Neural cell (in vitro differentiated cells): ENCODE measurements at regions not wholly inside any gene's neighbourhood (a gene's known extent, or its start where the extent isn't known, plus 50 kb on each side); places are given as distances from the start of the nearest gene placed in this dataset.

Source experiments
- H2AFZ ChIP-seq: fragments of 200-600, 300-800 bp; sonication (generic), shearing (Covaris generic); 2 replicates; pipeline ENCODE4 v1.6.0; 2014; ENCODE audit warnings: low read depth, mild to moderate bottlenecking, antibody characterized with exemption, low read length, moderate library complexity
- H3F3A ChIP-seq: fragments of 200-600 bp; shearing (Covaris generic); 2 replicates; pipeline ENCODE4 v1.6.1; 2016; ENCODE audit warnings: mild to moderate bottlenecking, moderate library complexity, mixed read lengths, antibody characterized with exemption, low read length; ENCODE audit not compliant: insufficient read depth, poor library complexity, severe bottlenecking
- H3K27ac ChIP-seq: fragments of 200-600, 300-800 bp; sonication (generic), shearing (Covaris generic); 2 replicates; pipeline ENCODE4 v1.5.1; 2014; ENCODE audit warnings: mild to moderate bottlenecking, low read length, moderate library complexity
- H3K27me3 ChIP-seq: fragments of 300-800, 200-600 bp; sonication (generic), shearing (Covaris generic); 2 replicates; pipeline ENCODE4 v1.6.0; 2014; ENCODE audit warnings: mild to moderate bottlenecking, low read depth, low read length, moderate library complexity; ENCODE audit not compliant: insufficient read depth
- H3K36me3 ChIP-seq: fragments of 300-800, 200-600 bp; sonication (generic), shearing (Covaris generic); 2 replicates; pipeline ENCODE4 v1.5.1; 2014; ENCODE audit warnings: mild to moderate bottlenecking, antibody characterized with exemption, low read length, moderate library complexity; ENCODE audit not compliant: insufficient read depth
- H3K4me2 ChIP-seq: fragments of 300-800, 200-600 bp; sonication (generic), shearing (Covaris generic); 2 replicates; pipeline ENCODE4 v1.6.0; 2014; ENCODE audit warnings: mild to moderate bottlenecking, low read length
- H3K4me3 ChIP-seq: fragments of 300-800, 200-600 bp; sonication (generic), shearing (Covaris generic); 2 replicates; pipeline ENCODE4 v1.5.1; 2014; ENCODE audit warnings: mild to moderate bottlenecking, low read length, moderate library complexity
- H3K79me2 ChIP-seq: fragments of 200-600 bp; shearing (Covaris generic); replicated peaks from 2 replicates; pipeline ENCODE4 v1.6.0; 2014; ENCODE audit warnings: mild to moderate bottlenecking, low read length, moderate library complexity; ENCODE audit not compliant: insufficient read depth
- H3K9ac ChIP-seq: fragments of 300-800, 200-600 bp; sonication (generic), shearing (Covaris generic); 2 replicates; pipeline ENCODE4 v1.6.1; 2016; ENCODE audit warnings: mild to moderate bottlenecking, low read length, mixed read lengths
- H3K9me2 ChIP-seq: fragments of 200-600 bp; shearing (Covaris generic); 2 replicates; pipeline ENCODE4 v1.6.1; 2016; ENCODE audit warnings: mild to moderate bottlenecking, low read length, mixed read lengths; ENCODE audit not compliant: insufficient read depth
- H3K9me3 ChIP-seq: fragments of 200-600, 300-800 bp; sonication (generic), shearing (Covaris generic); 2 replicates; pipeline ENCODE4 v1.6.1; 2016; ENCODE audit warnings: mild to moderate bottlenecking, mixed run types, low read length, moderate library complexity, mixed read lengths
- H4K20me1 ChIP-seq: fragments of 200-600 bp; shearing (Covaris generic); 2 replicates; pipeline ENCODE4 v1.6.1; 2016; ENCODE audit warnings: mild to moderate bottlenecking, mixed run types; ENCODE audit not compliant: insufficient read depth
- EP300 ChIP-seq: fragments of 450-650 bp; conservative IDR thresholded peaks from 2 replicates; pipeline ENCODE4 v1.6.1; 2014; ENCODE audit warnings: antibody characterized with exemption, mild to moderate bottlenecking, moderate library complexity; ENCODE audit not compliant: poor library complexity, severe bottlenecking
- EZH2 ChIP-seq: fragments of 200-600, 300-800 bp; shearing (Covaris generic), sonication (generic); IDR thresholded peaks from 2 replicates; pipeline ENCODE4 v1.6.1; 2014; ENCODE audit warnings: antibody characterized with exemption, low read length, borderline replicate concordance, mild to moderate bottlenecking; ENCODE audit not compliant: insufficient read depth, poor library complexity, severe bottlenecking
- MXI1 ChIP-seq: fragments of 450-650 bp; conservative IDR thresholded peaks from 2 replicates; pipeline ENCODE4 v1.6.1; 2014; ENCODE audit warnings: antibody characterized with exemption, mild to moderate bottlenecking; ENCODE audit not compliant: poor library complexity, severe bottlenecking
- POLR2AphosphoS5 ChIP-seq: IDR thresholded peaks from 2 replicates; pipeline ENCODE4 v1.6.1; 2012
- RAD21 ChIP-seq: fragments of 450-650 bp; conservative IDR thresholded peaks from 2 replicates; pipeline ENCODE4 v1.6.1; 2014; ENCODE audit warnings: antibody characterized with exemption, mild to moderate bottlenecking, moderate library complexity
- SMC3 ChIP-seq: fragments of 450-650 bp; conservative IDR thresholded peaks from 2 replicates; pipeline ENCODE4 v1.6.1; 2014; ENCODE audit warnings: antibody characterized with exemption, mild to moderate bottlenecking, moderate library complexity; ENCODE audit not compliant: poor library complexity
- TAF1 ChIP-seq: IDR thresholded peaks from 2 replicates; pipeline ENCODE4 v1.6.1; 2012; ENCODE audit warnings: low read depth
- TF ChIP-seq, protein P1 (sequence below): fragments of 450-650 bp; IDR thresholded peaks from 2 replicates; pipeline ENCODE4 v1.5.1; 2014; ENCODE audit warnings: antibody characterized with exemption, mild to moderate bottlenecking, moderate library complexity; ENCODE audit not compliant: poor library complexity, severe bottlenecking
- TF ChIP-seq, protein P2 (sequence below): IDR thresholded peaks from 2 replicates; pipeline ENCODE4 v1.6.1; 2012; ENCODE audit warnings: borderline replicate concordance

DNA sequence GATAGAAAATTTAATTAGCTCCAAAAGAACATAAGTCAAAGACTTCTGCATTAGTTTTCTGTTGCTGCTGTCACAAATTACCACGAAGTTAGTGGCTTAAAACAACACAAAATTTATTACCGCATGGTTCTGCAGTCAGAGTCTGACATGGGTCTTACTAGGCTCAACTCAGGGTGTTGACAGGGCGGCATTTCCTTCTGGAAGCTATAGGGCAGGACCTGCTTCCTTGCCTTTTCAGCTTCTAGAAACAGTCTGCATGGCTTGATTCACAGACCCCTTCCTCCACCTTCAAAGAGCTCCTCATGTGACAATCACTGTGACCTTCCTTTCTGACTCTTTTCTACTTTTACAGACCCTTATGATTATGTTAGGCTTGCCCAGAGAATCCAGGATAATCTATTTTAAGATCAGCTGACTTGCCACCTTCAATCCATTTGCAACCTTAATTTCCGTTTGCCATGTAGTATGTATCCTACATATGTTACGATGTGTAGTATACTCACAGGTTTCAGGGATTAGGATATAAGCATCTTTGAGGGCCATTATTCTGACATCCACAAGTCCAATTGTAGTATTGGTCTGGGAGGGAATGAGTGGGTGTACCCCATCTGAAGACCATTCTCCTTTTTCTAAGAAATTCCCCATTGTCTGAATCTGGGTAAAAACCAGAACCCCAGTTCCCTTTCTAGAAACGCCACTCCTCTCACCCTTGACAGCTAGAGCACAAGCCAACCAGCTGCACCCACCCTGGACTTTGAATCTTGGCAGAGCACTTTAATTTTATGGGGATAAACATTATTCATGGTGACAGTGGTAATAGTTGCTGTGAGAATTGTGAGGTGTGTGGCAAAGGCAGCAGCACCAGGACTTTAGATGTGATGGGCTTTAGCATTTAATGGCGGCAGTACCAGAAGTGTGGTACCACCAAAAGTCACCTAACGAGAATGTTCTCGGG lies 265.5 kb downstream of the KCNJ2 start:
- Histone ChIP-seq H3K4me2 (no peak overlapping the region), H3K27me3 (no peaks in the 10 kb centered on the region), H3K9ac (no peak overlapping the region), H3K79me2 (no peaks in the 10 kb centered on the region), H3K36me3 (no peaks in the 10 kb centered on the region), H3K4me3 (no peak overlapping the region), H3K9me2 (no peaks in the 10 kb centered on the region), H3K27ac (no peak overlapping the region), H4K20me1 (no peaks in the 10 kb centered on the region), H3K9me3 (no peaks in the 10 kb centered on the region), H2AFZ (no peak overlapping the region), H3F3A (no peaks in the 10 kb centered on the region)
- TF ChIP-seq TAF1 (no peak), EZH2 (no peak), RAD21 (no peak), SMC3 (no peak), MXI1 (no peak), POLR2AphosphoS5 (no peak), EP300 (no peak)
- TF ChIP-seq, protein P1, sequence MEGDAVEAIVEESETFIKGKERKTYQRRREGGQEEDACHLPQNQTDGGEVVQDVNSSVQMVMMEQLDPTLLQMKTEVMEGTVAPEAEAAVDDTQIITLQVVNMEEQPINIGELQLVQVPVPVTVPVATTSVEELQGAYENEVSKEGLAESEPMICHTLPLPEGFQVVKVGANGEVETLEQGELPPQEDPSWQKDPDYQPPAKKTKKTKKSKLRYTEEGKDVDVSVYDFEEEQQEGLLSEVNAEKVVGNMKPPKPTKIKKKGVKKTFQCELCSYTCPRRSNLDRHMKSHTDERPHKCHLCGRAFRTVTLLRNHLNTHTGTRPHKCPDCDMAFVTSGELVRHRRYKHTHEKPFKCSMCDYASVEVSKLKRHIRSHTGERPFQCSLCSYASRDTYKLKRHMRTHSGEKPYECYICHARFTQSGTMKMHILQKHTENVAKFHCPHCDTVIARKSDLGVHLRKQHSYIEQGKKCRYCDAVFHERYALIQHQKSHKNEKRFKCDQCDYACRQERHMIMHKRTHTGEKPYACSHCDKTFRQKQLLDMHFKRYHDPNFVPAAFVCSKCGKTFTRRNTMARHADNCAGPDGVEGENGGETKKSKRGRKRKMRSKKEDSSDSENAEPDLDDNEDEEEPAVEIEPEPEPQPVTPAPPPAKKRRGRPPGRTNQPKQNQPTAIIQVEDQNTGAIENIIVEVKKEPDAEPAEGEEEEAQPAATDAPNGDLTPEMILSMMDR = no peak
- TF ChIP-seq, protein P2, sequence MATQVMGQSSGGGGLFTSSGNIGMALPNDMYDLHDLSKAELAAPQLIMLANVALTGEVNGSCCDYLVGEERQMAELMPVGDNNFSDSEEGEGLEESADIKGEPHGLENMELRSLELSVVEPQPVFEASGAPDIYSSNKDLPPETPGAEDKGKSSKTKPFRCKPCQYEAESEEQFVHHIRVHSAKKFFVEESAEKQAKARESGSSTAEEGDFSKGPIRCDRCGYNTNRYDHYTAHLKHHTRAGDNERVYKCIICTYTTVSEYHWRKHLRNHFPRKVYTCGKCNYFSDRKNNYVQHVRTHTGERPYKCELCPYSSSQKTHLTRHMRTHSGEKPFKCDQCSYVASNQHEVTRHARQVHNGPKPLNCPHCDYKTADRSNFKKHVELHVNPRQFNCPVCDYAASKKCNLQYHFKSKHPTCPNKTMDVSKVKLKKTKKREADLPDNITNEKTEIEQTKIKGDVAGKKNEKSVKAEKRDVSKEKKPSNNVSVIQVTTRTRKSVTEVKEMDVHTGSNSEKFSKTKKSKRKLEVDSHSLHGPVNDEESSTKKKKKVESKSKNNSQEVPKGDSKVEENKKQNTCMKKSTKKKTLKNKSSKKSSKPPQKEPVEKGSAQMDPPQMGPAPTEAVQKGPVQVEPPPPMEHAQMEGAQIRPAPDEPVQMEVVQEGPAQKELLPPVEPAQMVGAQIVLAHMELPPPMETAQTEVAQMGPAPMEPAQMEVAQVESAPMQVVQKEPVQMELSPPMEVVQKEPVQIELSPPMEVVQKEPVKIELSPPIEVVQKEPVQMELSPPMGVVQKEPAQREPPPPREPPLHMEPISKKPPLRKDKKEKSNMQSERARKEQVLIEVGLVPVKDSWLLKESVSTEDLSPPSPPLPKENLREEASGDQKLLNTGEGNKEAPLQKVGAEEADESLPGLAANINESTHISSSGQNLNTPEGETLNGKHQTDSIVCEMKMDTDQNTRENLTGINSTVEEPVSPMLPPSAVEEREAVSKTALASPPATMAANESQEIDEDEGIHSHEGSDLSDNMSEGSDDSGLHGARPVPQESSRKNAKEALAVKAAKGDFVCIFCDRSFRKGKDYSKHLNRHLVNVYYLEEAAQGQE = no peak

DNA sequence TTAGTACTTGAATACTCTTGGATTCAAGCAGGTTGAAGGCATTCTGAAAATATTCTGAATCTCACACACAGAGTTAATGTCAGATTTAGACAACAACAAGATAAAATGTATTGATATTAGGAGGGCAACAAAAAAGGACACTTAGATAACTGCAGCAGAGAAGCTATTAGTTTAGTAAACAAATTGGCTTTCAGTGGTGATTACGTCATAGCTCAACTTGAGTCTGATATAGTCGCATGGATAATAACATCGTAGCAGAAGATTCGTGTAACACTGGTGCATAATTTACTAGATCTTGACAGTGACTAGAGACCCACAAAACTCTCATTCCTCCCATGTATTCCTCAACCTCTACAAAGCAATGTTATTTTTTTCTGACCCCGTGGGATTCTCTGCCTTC lies 268.3 kb downstream of the KCNJ2 start:
- Histone ChIP-seq H2AFZ (no peak overlapping the region), H3F3A (no peaks in the 10 kb centered on the region), H3K9me2 (no peaks in the 10 kb centered on the region), H3K79me2 (no peaks in the 10 kb centered on the region), H3K27me3 (no peaks in the 10 kb centered on the region), H3K9ac (no peak overlapping the region), H3K36me3 (no peaks in the 10 kb centered on the region), H3K9me3 (no peaks in the 10 kb centered on the region), H3K4me2 (no peak overlapping the region), H3K4me3 (no peak overlapping the region), H4K20me1 (no peaks in the 10 kb centered on the region), H3K27ac (no peak overlapping the region)
- TF ChIP-seq SMC3 = no peak
- no peak for TF ChIP-seq TAF1
- TF ChIP-seq, protein P1 = no peak
- no peak for TF ChIP-seq POLR2AphosphoS5
